ENCODE measurements at regions not wholly inside any gene's neighbourhood (a gene's known extent, or its start where the extent isn't known, plus 50 kb on each side); places are given as distances from the start of the nearest gene placed in this dataset.

- no peaks in the 10 kb centered on the region for H3K36me3 Mint-ChIP-seq (ENCODE audit: low read depth)
- no peaks in the 10 kb centered on the region for H3K9me3 Mint-ChIP-seq
- DNase-seq = no peak
- no peak overlapping the region for H3K27ac Mint-ChIP-seq
- peaks cover 35% of the 10 kb centered on the region for H3K27me3 Mint-ChIP-seq
- no peak overlapping the region for H3K4me3 Mint-ChIP-seq
- H3K4me1 Mint-ChIP-seq (ENCODE audit: low read depth) = peaks cover 12% of the 10 kb centered on the region
Measured at GRCh38 chr12:76266797-76267196, 81.4 kb downstream of the BBS10 start.

DNA sequence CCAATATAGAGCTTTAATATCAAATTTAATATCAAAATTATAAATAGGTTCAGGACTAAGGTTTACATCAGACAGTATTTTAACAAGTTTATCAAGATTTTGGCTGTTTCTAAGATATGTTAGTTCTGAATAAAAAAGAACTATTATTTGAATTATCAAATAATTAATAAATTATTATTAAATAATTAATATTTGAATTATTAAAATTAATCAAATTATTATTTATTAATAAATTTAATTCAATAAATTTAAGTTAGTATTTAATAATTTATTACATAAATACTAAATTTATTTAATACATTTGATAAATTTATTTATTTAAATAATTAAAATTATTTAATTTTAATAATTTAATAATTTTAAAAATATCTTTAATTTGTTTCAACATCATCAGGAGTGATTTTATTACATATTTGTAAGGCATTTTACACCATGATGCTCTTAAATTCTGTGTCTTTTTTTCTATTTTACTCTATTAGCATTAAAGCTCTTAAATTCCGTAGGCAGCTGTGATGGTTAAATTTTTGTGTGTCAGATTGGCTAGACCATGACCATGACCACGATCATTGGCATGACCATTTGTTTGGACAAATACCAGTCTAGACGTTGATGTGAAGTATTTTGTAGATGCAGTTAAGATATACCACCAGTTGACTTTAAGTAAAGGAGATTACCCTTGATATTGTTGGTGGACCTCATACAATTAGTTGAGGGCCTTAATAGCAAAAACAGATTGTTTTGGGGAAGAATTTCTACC lies 82.6 kb downstream of the BBS10 start:
- peaks cover 32% of the 10 kb centered on the region for H3K27me3 Mint-ChIP-seq
- H3K36me3 Mint-ChIP-seq (ENCODE audit: low read depth) = no peaks in the 10 kb centered on the region
- no peak overlapping the region for H3K27ac Mint-ChIP-seq
- DNase-seq = no peak
- H3K4me1 Mint-ChIP-seq (ENCODE audit: low read depth) = peaks cover 12% of the 10 kb centered on the region
- H3K9me3 Mint-ChIP-seq = no peaks in the 10 kb centered on the region
- H3K4me3 Mint-ChIP-seq = no peak overlapping the region

DNA sequence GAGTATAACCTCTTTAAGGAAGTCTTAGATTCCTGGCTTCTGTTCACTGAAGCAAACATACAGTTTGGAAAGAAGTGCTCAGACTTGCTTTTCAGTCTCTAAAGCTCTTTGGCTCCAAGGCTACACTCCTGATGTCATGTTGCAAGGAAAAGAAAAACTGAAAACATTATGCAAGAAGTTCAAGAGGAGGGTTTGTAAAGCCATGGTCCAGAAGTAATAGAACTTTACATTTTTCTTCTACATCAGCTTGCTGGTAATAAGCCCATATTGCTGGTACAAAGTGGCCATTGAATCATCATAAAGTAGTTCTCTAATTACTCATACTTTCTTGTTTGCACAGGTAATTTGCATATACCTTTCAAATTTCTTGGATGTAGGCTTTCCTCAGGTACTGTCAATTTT lies 83.6 kb downstream of the BBS10 start:
- Mint-ChIP-seq H3K4me3 (no peak overlapping the region), H3K36me3 (ENCODE audit: low read depth) (no peaks in the 10 kb centered on the region), H3K27ac (no peak overlapping the region), H3K27me3 (peaks cover 34% of the 10 kb centered on the region), H3K4me1 (ENCODE audit: low read depth) (peaks cover 17% of the 10 kb centered on the region), H3K9me3 (no peaks in the 10 kb centered on the region)
- no peak for DNase-seq

- no peaks in the 10 kb centered on the region for H3K36me3 Mint-ChIP-seq (ENCODE audit: low read depth)
- no peak overlapping the region for H3K4me3 Mint-ChIP-seq
- H3K4me1 Mint-ChIP-seq (ENCODE audit: low read depth) = peaks cover 19% of the 10 kb centered on the region
- H3K27me3 Mint-ChIP-seq = peaks cover 28% of the 10 kb centered on the region
- no peaks in the 10 kb centered on the region for H3K9me3 Mint-ChIP-seq
- DNase-seq = no peak
- H3K27ac Mint-ChIP-seq = no peak overlapping the region
Measured at GRCh38 chr12:76263696-76264095, 84.5 kb downstream of the BBS10 start.

DNA sequence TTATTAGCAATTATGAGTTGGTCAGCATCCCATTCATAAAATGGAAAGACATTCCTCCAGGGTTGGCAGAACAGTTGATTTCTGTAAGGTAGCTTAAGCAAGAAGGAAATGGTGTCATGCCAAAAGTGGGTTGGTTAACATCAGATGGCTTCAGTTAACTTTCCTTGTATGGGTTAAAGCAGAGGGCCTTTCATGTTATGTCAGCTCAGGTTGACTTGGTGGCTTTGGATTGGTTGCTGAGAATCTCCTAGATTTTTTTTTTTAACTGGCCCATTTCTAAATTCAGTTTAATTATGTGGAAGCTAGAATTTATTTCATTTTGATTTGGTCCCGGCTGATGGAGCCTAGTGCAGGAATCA lies 87.8 kb downstream of the BBS10 start:
- Mint-ChIP-seq H3K27me3 (peaks cover 46% of the 10 kb centered on the region), H3K27ac (no peak overlapping the region), H3K36me3 (ENCODE audit: low read depth) (no peaks in the 10 kb centered on the region), H3K4me1 (ENCODE audit: low read depth) (peaks cover 17% of the 10 kb centered on the region), H3K4me3 (no peak overlapping the region), H3K9me3 (no peaks in the 10 kb centered on the region)
- no peak for DNase-seq

DNA sequence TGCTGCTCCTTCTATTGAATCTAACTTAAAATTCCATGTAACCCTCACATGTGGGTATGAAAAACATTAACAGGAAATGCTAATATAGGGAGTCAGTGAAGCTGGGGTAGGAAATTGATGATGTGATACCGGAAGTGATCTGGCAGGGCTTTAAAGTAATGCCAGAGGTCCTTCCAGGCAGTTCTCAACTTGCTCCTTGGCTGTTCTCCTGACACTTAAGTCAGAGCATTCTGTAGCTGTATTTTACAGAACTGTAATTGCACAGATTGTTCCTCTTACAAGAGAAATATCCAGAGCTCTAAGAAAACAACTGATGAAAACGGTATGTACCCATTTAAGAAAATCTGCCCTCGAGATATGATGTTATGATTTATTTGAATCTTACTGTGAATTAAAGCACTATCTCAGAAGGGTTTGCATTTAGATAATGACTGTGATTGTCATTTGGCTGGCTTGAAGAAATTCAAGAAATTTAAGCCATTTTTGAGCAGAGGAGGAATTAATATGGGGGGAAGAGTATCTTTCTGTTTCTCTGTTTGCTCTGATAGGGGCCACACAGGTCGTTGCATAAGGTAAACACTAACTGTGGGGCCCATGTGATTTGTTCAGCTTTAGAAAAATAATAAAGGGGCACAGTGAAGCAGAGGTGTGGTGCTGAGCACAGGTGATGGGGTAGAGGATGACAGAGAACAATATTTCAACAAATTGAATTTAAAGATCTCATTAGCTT lies 88.4 kb downstream of the BBS10 start:
- Mint-ChIP-seq H3K27me3 (peaks cover 49% of the 10 kb centered on the region), H3K9me3 (no peaks in the 10 kb centered on the region), H3K4me1 (ENCODE audit: low read depth) (peaks cover 21% of the 10 kb centered on the region), H3K36me3 (ENCODE audit: low read depth) (no peaks in the 10 kb centered on the region), H3K27ac (no peak overlapping the region), H3K4me3 (no peak overlapping the region)
- DNase-seq = no peak

- Mint-ChIP-seq H3K9me3 (no peaks in the 10 kb centered on the region), H3K27me3 (peaks cover 48% of the 10 kb centered on the region), H3K4me3 (no peak overlapping the region), H3K4me1 (ENCODE audit: low read depth) (peaks cover 14% of the 10 kb centered on the region), H3K27ac (no peak overlapping the region), H3K36me3 (ENCODE audit: low read depth) (no peaks in the 10 kb centered on the region)
- no peak for DNase-seq
Measured at GRCh38 chr12:76259106-76259505, 89.1 kb downstream of the BBS10 start.

- Mint-ChIP-seq H3K4me1 (ENCODE audit: low read depth) (peaks cover 14% of the 10 kb centered on the region), H3K4me3 (no peak overlapping the region), H3K27me3 (peaks cover 40% of the 10 kb centered on the region), H3K36me3 (ENCODE audit: low read depth) (no peaks in the 10 kb centered on the region), H3K27ac (no peak overlapping the region), H3K9me3 (no peaks in the 10 kb centered on the region)
- DNase-seq = no peak
Measured at GRCh38 chr12:76256904-76257303, 91.3 kb downstream of the BBS10 start.

- Mint-ChIP-seq H3K27me3 (peaks cover 34% of the 10 kb centered on the region), H3K4me3 (no peak overlapping the region), H3K4me1 (ENCODE audit: low read depth) (peaks cover 14% of the 10 kb centered on the region), H3K27ac (no peak overlapping the region), H3K9me3 (no peaks in the 10 kb centered on the region), H3K36me3 (ENCODE audit: low read depth) (no peaks in the 10 kb centered on the region)
- DNase-seq = no peak
Measured at GRCh38 chr12:76256321-76256720, 91.9 kb downstream of the BBS10 start.

DNA sequence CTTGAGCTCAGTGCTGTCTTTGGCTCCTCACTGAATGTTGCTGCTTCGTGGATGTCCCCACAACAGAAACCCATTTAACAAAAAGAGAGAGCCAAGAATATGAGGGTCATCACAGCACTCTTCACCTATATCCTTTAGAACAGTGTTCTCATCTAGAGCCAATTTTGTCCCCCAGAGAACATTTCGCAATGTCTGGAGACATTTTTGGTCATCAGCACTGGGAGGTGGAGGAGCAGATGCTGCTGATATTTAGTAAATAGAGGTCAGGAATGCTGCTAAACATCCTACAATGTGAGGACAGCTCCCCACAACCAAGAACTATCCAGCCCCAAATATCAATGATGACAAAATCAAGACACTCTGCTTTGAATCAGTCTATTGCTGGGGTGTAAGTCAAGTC lies 92.5 kb downstream of the BBS10 start:
- DNase-seq = no peak
- H3K4me3 Mint-ChIP-seq = no peak overlapping the region
- peaks cover 34% of the 10 kb centered on the region for H3K27me3 Mint-ChIP-seq
- peaks cover 14% of the 10 kb centered on the region for H3K4me1 Mint-ChIP-seq (ENCODE audit: low read depth)
- H3K36me3 Mint-ChIP-seq (ENCODE audit: low read depth) = no peaks in the 10 kb centered on the region
- no peaks in the 10 kb centered on the region for H3K9me3 Mint-ChIP-seq
- H3K27ac Mint-ChIP-seq = no peak overlapping the region

GRCh38 chr12:76255281-76255680 lies 92.9 kb downstream of the BBS10 start:
- no peak overlapping the region for H3K4me3 Mint-ChIP-seq
- no peak for DNase-seq
- no peak overlapping the region for H3K27ac Mint-ChIP-seq
- H3K36me3 Mint-ChIP-seq (ENCODE audit: low read depth) = no peaks in the 10 kb centered on the region
- H3K27me3 Mint-ChIP-seq = peaks cover 34% of the 10 kb centered on the region
- H3K9me3 Mint-ChIP-seq = no peaks in the 10 kb centered on the region
- H3K4me1 Mint-ChIP-seq (ENCODE audit: low read depth) = peaks cover 14% of the 10 kb centered on the region

- H3K27ac Mint-ChIP-seq = no peak overlapping the region
- H3K36me3 Mint-ChIP-seq (ENCODE audit: low read depth) = no peaks in the 10 kb centered on the region
- H3K4me3 Mint-ChIP-seq = no peak overlapping the region
- H3K27me3 Mint-ChIP-seq = peaks cover 34% of the 10 kb centered on the region
- DNase-seq = no peak
- peaks cover 8% of the 10 kb centered on the region for H3K4me1 Mint-ChIP-seq (ENCODE audit: low read depth)
- H3K9me3 Mint-ChIP-seq = no peaks in the 10 kb centered on the region
Measured at GRCh38 chr12:76252031-76252430, 96.2 kb downstream of the BBS10 start.

GRCh38 chr12:76250256-76250655 lies 98.0 kb downstream of the BBS10 start:
- Mint-ChIP-seq H3K36me3 (ENCODE audit: low read depth) (no peaks in the 10 kb centered on the region), H3K27me3 (peaks cover 34% of the 10 kb centered on the region), H3K9me3 (no peaks in the 10 kb centered on the region), H3K4me3 (no peak overlapping the region), H3K27ac (no peak overlapping the region), H3K4me1 (ENCODE audit: low read depth) (peaks cover 4% of the 10 kb centered on the region)
- no peak for DNase-seq

DNA sequence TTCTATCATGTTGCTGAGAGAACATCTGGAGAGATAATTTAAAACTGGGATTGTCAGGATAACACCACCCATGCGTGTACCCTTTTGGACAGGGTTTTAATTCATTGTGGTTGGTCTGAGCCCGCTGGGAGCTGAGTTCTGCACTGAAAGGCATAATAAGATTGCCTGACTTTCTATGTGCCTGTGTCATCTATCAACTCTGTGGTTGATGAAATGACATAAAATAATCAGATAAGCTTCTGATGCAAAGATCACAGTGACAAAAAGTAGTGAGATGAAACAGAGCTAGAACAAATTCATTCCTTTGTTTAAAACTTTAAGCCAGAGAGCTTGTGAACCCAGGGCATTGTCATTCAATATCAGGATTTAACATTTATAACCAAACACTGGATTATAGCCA lies 98.7 kb downstream of the BBS10 start:
- DNase-seq = no peak
- H3K4me3 Mint-ChIP-seq = no peak overlapping the region
- no peak overlapping the region for H3K27ac Mint-ChIP-seq
- no peaks in the 10 kb centered on the region for H3K36me3 Mint-ChIP-seq (ENCODE audit: low read depth)
- peaks cover 29% of the 10 kb centered on the region for H3K27me3 Mint-ChIP-seq
- H3K4me1 Mint-ChIP-seq (ENCODE audit: low read depth) = no peaks in the 10 kb centered on the region
- no peaks in the 10 kb centered on the region for H3K9me3 Mint-ChIP-seq

- H3K4me1 Mint-ChIP-seq (ENCODE audit: low read depth) = no peaks in the 10 kb centered on the region
- H3K27me3 Mint-ChIP-seq = peaks cover 29% of the 10 kb centered on the region
- DNase-seq = no peak
- H3K4me3 Mint-ChIP-seq = no peak overlapping the region
- H3K27ac Mint-ChIP-seq = no peak overlapping the region
- H3K9me3 Mint-ChIP-seq = no peaks in the 10 kb centered on the region
- no peaks in the 10 kb centered on the region for H3K36me3 Mint-ChIP-seq (ENCODE audit: low read depth)
Measured at GRCh38 chr12:76247992-76248391, 100.2 kb downstream of the BBS10 start.

All from activated T-cell treated with anti-CD3 and anti-CD28 coated beads, Interleukin-2, amount 50 U/mL, for 24 hours (primary cell).